Prostate gland (tissue), 2 donors: ENCODE measurements at regions not wholly inside any gene's neighbourhood (a gene's known extent, or its start where the extent isn't known, plus 50 kb on each side); places are given as distances from the start of the nearest gene placed in this dataset.

Source experiments
- DNase-seq: peaks from one replicate; pipeline ENCODE4 v3.0.0-alpha.2; 2019; ENCODE audit warnings: low spot score
- H3K27ac ChIP-seq, 2 donors: fragments of 200-600 bp; sonication (generic); 2 replicates each; pipeline ENCODE4 v1.5.1; 2017 to 2019
- H3K27me3 ChIP-seq: fragments of 200-600 bp; sonication (generic); replicated peaks from 2 replicates; pipeline ENCODE4 v1.5.1; 2019; ENCODE audit not compliant: insufficient read depth
- H3K36me3 ChIP-seq, 2 donors: fragments of 200-600 bp; sonication (generic); 1 replicate in 1 of 2; 2 replicates in 1 of 2; pipeline versions ENCODE4 v1.5.1 to v1.8.1; 2017 to 2019
- H3K4me1 ChIP-seq: fragments of 200-600 bp; sonication (generic); replicated peaks from 2 replicates; pipeline ENCODE4 v1.5.1; 2019
- H3K4me3 ChIP-seq, 2 donors: fragments of 200-600 bp; sonication (generic); 2 replicates each; pipeline ENCODE4 v1.5.1; 2017 to 2019
- H3K9me3 ChIP-seq: fragments of 200-600 bp; sonication (generic); 2 replicates; pipeline ENCODE4 v1.5.1; 2017
- CTCF ChIP-seq, 4 experiments: fragments of 200-600 bp in 2 of 4; fragments of 450-650 bp in 2 of 4; sonication (generic) in 2 of 4; IDR thresholded peaks; 1 replicate in 3 of 4; 2 replicates in 1 of 4; pipeline ENCODE4 v1.5.1; 2016 to 2019; ENCODE audit warnings: antibody characterized with exemption in 4 of 4, mild to moderate bottlenecking in 2 of 4, moderate library complexity in 2 of 4
- POLR2A ChIP-seq: fragments of 450-650 bp; IDR thresholded peaks from one replicate; pipeline ENCODE4 v1.6.1; 2016; ENCODE audit warnings: antibody characterized with exemption, mild to moderate bottlenecking
- POLR2AphosphoS5 ChIP-seq: sonication (generic); formaldehyde crosslinking; IDR thresholded peaks from one replicate; pipeline ENCODE4 v1.6.1; 2017; ENCODE audit warnings: antibody characterized with exemption
- WGBS: methylation state at CpG from one replicate; pipeline ENCODE4 v1.1.5; 2018; 5-methylcytosine and 5-hydroxymethylcytosine counted together
- intact Hi-C: fragments of 100-400 bp; cut with DNase I; formaldehyde crosslinking; loops from one replicate; pipeline ENCODE4 v1.14.2; 2022

DNA sequence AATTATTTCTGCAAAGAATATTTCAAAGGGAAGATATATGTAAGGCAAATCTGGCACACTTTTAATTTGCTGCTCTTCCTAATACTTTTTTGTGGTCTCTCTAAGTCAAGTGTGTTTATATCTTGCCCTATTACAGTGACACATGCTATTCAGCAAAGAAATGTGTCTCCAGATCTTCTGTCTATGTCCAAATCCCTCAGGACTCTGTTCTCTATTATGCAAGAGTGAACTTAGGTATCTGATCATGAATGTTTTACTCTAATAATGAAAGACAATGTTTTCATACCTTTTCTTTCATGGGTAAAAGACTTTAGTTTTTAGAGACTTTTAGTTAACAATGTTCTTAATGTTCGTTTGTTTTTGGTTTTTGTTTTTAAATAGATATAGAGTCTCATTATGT lies 255.4 kb upstream of the DAB2 start:
- H3K27me3 ChIP-seq, result no peaks in the 10 kb centered on the region
- WGBS, result 81% methylated on average over 1 of the region's 1 CpG
- no peaks in the 10 kb centered on the region for H3K36me3 ChIP-seq
- intact Hi-C loops, result no loop called here
- H3K4me1 ChIP-seq, result no peaks in the 10 kb centered on the region
- H3K9me3 ChIP-seq, result no peaks in the 10 kb centered on the region
- no peak overlapping the region for H3K27ac ChIP-seq
- no peak for TF ChIP-seq CTCF (IDR thresholded peaks at IDR 0.05)
- TF ChIP-seq POLR2A, result no peak
- TF ChIP-seq POLR2AphosphoS5, result no peak
- no peak overlapping the region for H3K4me3 ChIP-seq
- no peak for DNase-seq

- intact Hi-C loops, result no loop called here
- no peak for DNase-seq
- Histone ChIP-seq H3K36me3 (no peaks in the 10 kb centered on the region), H3K27me3 (no peaks in the 10 kb centered on the region), H3K27ac (no peak overlapping the region), H3K4me3 (no peak overlapping the region), H3K9me3 (no peaks in the 10 kb centered on the region), H3K4me1 (no peaks in the 10 kb centered on the region)
- 65% methylated on average over 1 of the region's 1 CpG for WGBS
- no peak for TF ChIP-seq POLR2AphosphoS5
These were observed 253.8 kb upstream of the DAB2 start for GRCh38 chr5:39678534-39678933.

GRCh38 chr5:39675676-39676075 lies 250.9 kb upstream of the DAB2 start:
- Histone ChIP-seq H3K4me3 (no peak overlapping the region), H3K4me1 (no peaks in the 10 kb centered on the region), H3K36me3 (no peaks in the 10 kb centered on the region), H3K9me3 (no peaks in the 10 kb centered on the region), H3K27ac (no peak overlapping the region), H3K27me3 (no peaks in the 10 kb centered on the region)
- intact Hi-C loops, result no loop called here
- 68% methylated on average over 2 of the region's 2 CpGs for WGBS
- TF ChIP-seq POLR2A (no peak), POLR2AphosphoS5 (no peak), CTCF (IDR thresholded peaks at IDR 0.05) (no peak)
- DNase-seq, result no peak

GRCh38 chr5:39674209-39675082 lies 249.7 kb upstream of the DAB2 start:
- Histone ChIP-seq H3K9me3 (no peaks in the 10 kb centered on the region), H3K4me3 (no peak overlapping the region), H3K27me3 (no peaks in the 10 kb centered on the region), H3K27ac (no peak overlapping the region), H3K36me3 (no peaks in the 10 kb centered on the region), H3K4me1 (no peaks in the 10 kb centered on the region)
- 63% methylated on average over 2 of the region's 2 CpGs for WGBS
- no peak for DNase-seq
- no peak for TF ChIP-seq POLR2A
- intact Hi-C loops, result no loop called here

DNA sequence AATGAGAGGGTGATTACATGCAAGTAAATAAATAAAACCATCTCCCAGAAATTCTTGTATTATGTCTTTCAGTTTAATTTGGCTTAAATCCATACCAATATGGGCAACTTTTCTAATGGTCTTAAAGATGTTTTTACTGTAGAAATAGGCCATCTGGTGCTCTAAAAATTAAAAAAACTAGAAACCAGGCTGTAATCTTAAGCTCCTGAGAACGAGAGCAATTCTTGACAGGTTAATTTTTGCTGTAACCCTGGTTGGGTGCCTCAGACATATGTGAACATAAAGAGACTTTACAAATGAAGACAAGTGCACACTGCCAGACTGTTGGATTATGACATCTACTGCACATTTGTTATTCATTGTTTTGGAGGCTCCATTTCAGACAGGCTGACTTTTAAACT lies 246.8 kb upstream of the DAB2 start:
- H3K27me3 ChIP-seq, result no peaks in the 10 kb centered on the region
- intact Hi-C loops, result no loop called here
- H3K4me1 ChIP-seq, result no peaks in the 10 kb centered on the region
- no peak overlapping the region for H3K27ac ChIP-seq
- no peaks in the 10 kb centered on the region for H3K9me3 ChIP-seq
- WGBS, result 3% methylated on average over 1 of the region's 1 CpG
- DNase-seq, result no peak
- H3K36me3 ChIP-seq, result no peaks in the 10 kb centered on the region
- no peak for TF ChIP-seq POLR2A
- no peak for TF ChIP-seq CTCF (IDR thresholded peaks at IDR 0.05)
- no peak overlapping the region for H3K4me3 ChIP-seq

- Histone ChIP-seq H3K9me3 (no peaks in the 10 kb centered on the region), H3K27ac (no peak overlapping the region), H3K4me3 (no peak overlapping the region), H3K4me1 (no peaks in the 10 kb centered on the region), H3K36me3 (no peaks in the 10 kb centered on the region), H3K27me3 (no peaks in the 10 kb centered on the region)
- intact Hi-C loops, result no loop called here
- no peak for DNase-seq
- TF ChIP-seq POLR2A (no peak), POLR2AphosphoS5 (no peak), CTCF (IDR thresholded peaks at IDR 0.05) (no peak)
These were observed 246.2 kb upstream of the DAB2 start for GRCh38 chr5:39670955-39671354.
